K562 (cell line): ENCODE measurements at regions not wholly inside any gene's neighbourhood (a gene's known extent, or its start where the extent isn't known, plus 50 kb on each side); places are given as distances from the start of the nearest gene placed in this dataset.

ENCODE experiments used
- REST ChIP-seq, 2 experiments: fragments of 450-650 bp; formaldehyde crosslinking in 1 of 2; IDR thresholded peaks; 2 replicates each; pipeline versions ENCODE4 v1.4.0 to v1.6.1; 2014 to 2020; ENCODE audit warnings: mild to moderate bottlenecking in 2 of 2, borderline replicate concordance in 1 of 2, low read depth in 1 of 2
- ZNF511 ChIP-seq: sonication (generic); formaldehyde crosslinking; IDR thresholded peaks from 2 replicates; pipeline ENCODE4 v1.8.0; 2022; ENCODE audit warnings: mild to moderate bottlenecking, missing genetic modification reagents
- ZNF766 ChIP-seq: fragments of 200-800 bp; sonication (Bioruptor generic); conservative IDR thresholded peaks from 2 replicates; pipeline ENCODE4 v1.6.1; 2016; ENCODE audit warnings: missing genetic modification characterization, missing compliant biosample characterization

GRCh38 chrX:131894995-131895394 is 128.1 kb upstream of the STK26 start (continued):
- peak; percentile 10; the same call in 1 of the 2 replicates for TF ChIP-seq REST (IDR thresholded peaks at IDR 0.05; ENCODE audit: borderline replicate concordance)
- no peak for TF ChIP-seq REST (CRISPR knock-in tag; IDR thresholded peaks at IDR 0.05; ENCODE audit: low read depth)
- TF ChIP-seq ZNF766, result no peak
- no peak for TF ChIP-seq ZNF511 (CRISPR knock-in tag)
